K562 (cell line): ENCODE measurements at regions not wholly inside any gene's neighbourhood (a gene's known extent, or its start where the extent isn't known, plus 50 kb on each side); places are given as distances from the start of the nearest gene placed in this dataset.
A peak's percentile ranks its signal among the peaks of the same experiment; 100 is the strongest.

Experiments
- ATF3 ChIP-seq, 2 experiments: fragments of 450-650 bp in 1 of 2; sonication (generic) in 1 of 2; formaldehyde crosslinking in 1 of 2; IDR thresholded peaks in 1 of 2; conservative IDR thresholded peaks in 1 of 2; 2 replicates each; pipeline versions ENCODE4 v1.6.1 to v1.8.1; 2016 to 2023; ENCODE audit warnings: mild to moderate bottlenecking in 2 of 2, moderate library complexity in 2 of 2, inconsistent platforms in 1 of 2, missing genetic modification reagents in 1 of 2
- DACH1 ChIP-seq: fragments of 450-650 bp; IDR thresholded peaks from 2 replicates; pipeline ENCODE4 v1.6.1; 2018; ENCODE audit not compliant: partially characterized antibody
- ELF4 ChIP-seq: fragments of 450-650 bp; formaldehyde crosslinking; IDR thresholded peaks from 2 replicates; pipeline ENCODE4 v1.4.0; 2022; ENCODE audit warnings: missing genetic modification characterization
- MAFF ChIP-seq: IDR thresholded peaks from 2 replicates; pipeline ENCODE4 v1.6.1; 2012; ENCODE audit warnings: low read length, improper control_type of control experiment
- MAFG ChIP-seq: fragments of 450-650 bp; conservative IDR thresholded peaks from 2 replicates; pipeline ENCODE4 v1.6.1; 2016; ENCODE audit warnings: missing genetic modification characterization, missing compliant biosample characterization
- MCM3 ChIP-seq: fragments of 450-650 bp; IDR thresholded peaks from 2 replicates; pipeline ENCODE4 v1.6.1; 2016
- PTRF ChIP-seq: fragments of 450-650 bp; IDR thresholded peaks from 2 replicates; pipeline ENCODE4 v1.6.1; 2016; ENCODE audit warnings: mild to moderate bottlenecking, missing genetic modification characterization, missing compliant biosample characterization
- RCOR1 ChIP-seq, 2 experiments: IDR thresholded peaks; 2 replicates each; pipeline ENCODE4 v1.6.1; 2012; ENCODE audit warnings: low read depth in 2 of 2, low read length in 2 of 2, borderline replicate concordance in 1 of 2, improper control_type of control experiment in 1 of 2
- SAFB2 ChIP-seq: fragments of 200-400 bp; formaldehyde crosslinking; IDR thresholded peaks from 2 replicates; pipeline ENCODE4 v1.6.1; 2018; ENCODE audit warnings: borderline replicate concordance, low read length, low read depth, moderate library complexity; ENCODE audit not compliant: severe bottlenecking
- SMARCC2 ChIP-seq: fragments of 450-650 bp; IDR thresholded peaks from 2 replicates; pipeline ENCODE4 v1.6.1; 2017; ENCODE audit warnings: antibody characterized with exemption, moderate library complexity, mild to moderate bottlenecking, low read depth
- SNIP1 ChIP-seq: fragments of 450-650 bp; IDR thresholded peaks from 2 replicates; pipeline ENCODE4 v1.7.1; 2017; ENCODE audit warnings: low read depth, mild to moderate bottlenecking
- TEAD4 ChIP-seq, 2 experiments: sonication (generic) in 1 of 2; formaldehyde crosslinking in 1 of 2; IDR thresholded peaks; 2 replicates each; pipeline versions ENCODE4 v1.6.1 to v1.8.0; 2012 to 2022; ENCODE audit warnings: borderline replicate concordance in 1 of 2, inconsistent platforms in 1 of 2, low read length in 1 of 2, mild to moderate bottlenecking in 1 of 2, missing genetic modification reagents in 1 of 2
- ZNF384 ChIP-seq: IDR thresholded peaks from 2 replicates; pipeline ENCODE4 v1.6.1; 2012; ENCODE audit warnings: low read depth, low read length, improper control_type of control experiment
- ZNF778 ChIP-seq: fragments of 450-650 bp; formaldehyde crosslinking; IDR thresholded peaks from 2 replicates; pipeline ENCODE4 v1.4.0; 2020; ENCODE audit warnings: mild to moderate bottlenecking, moderate library complexity

- TF ChIP-seq SAFB2 (no peak), ZNF384 (peak; percentile 32; the same call in 1 of the 2 replicates), SNIP1 (no peak), ELF4 (no peak), MAFG (tag) (peak; percentile 40; the same call in 1 of the 2 replicates), ATF3 (IDR thresholded peaks at IDR 0.05) (peak; percentile 95), ATF3 (CRISPR knock-in tag; conservative IDR thresholded peaks at IDR 0.05) (no peak), PTRF (tag) (no peak), TEAD4 (IDR thresholded peaks at IDR 0.05; ENCODE audit: low read length) (0 out of 2 replicates have a peak, but pooled peaks have one; percentile 15), TEAD4 (CRISPR knock-in tag; IDR thresholded peaks at IDR 0.05; ENCODE audit: borderline replicate concordance) (no peak), RCOR1 (IDR thresholded peaks at IDR 0.05; ENCODE audit: borderline replicate concordance in 1 of 2, low read depth in 2 of 2, low read length in 2 of 2) (peak in 1 of 2 experiments; percentile 39; a peak in 1 of 4 replicates), MAFF (peak; percentile 54; the same call in 1 of the 2 replicates), MCM3 (no peak), DACH1 (peak; percentile 57), ZNF778 (CRISPR knock-in tag) (no peak), SMARCC2 (peak; percentile 77)
Observed at GRCh38 chr17:53626286-53626685, 196.4 kb upstream of the KIF2B start (continued).
